ENCODE measurements at regions not wholly inside any gene's neighbourhood (a gene's known extent, or its start where the extent isn't known, plus 50 kb on each side); places are given as distances from the start of the nearest gene placed in this dataset.

DNA sequence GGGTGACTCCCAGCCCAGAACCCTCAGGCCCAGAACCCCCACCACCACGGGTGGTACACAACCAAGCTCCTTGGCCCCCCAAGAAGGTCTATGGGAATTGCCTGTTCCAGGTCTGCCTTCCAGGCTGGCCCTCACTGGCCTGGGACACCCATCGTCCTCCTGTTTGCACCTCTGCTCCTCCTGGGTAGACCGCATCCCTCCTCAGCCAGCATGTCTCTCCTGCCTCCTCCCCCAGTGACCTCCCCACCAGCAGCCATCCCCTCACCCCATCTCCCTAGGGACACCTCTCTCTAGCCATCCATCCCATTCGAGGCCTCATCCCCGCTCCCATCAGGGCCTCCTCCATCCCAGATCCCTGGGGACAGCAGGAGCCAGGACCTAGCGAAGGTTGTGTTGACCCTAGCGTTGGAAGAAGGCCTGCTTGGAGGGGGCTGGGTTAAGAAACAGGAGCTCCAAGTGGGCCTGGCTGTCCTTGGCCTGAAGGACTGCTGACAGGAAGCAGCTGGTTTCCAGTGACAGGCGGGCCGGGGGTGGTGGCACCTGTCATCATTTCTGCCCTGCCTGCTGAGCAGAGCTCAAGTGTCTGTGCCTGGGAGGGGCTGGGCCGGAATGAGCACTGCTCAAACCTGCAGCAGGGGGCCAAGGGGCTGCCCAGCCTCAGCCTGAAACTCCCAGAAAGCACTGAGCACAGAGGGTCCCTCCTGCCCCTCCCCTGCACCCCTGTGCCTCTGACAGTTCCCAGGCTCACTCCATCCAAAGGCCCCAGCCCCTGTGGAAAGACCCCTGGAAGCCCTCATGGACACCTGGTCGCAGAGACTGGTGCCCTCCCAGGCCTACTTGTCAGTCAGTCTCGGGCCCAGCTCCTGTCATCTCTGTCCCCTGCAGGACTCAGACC, 96.0 kb upstream of the OTOS start:
- TF ChIP-seq, protein P1, sequence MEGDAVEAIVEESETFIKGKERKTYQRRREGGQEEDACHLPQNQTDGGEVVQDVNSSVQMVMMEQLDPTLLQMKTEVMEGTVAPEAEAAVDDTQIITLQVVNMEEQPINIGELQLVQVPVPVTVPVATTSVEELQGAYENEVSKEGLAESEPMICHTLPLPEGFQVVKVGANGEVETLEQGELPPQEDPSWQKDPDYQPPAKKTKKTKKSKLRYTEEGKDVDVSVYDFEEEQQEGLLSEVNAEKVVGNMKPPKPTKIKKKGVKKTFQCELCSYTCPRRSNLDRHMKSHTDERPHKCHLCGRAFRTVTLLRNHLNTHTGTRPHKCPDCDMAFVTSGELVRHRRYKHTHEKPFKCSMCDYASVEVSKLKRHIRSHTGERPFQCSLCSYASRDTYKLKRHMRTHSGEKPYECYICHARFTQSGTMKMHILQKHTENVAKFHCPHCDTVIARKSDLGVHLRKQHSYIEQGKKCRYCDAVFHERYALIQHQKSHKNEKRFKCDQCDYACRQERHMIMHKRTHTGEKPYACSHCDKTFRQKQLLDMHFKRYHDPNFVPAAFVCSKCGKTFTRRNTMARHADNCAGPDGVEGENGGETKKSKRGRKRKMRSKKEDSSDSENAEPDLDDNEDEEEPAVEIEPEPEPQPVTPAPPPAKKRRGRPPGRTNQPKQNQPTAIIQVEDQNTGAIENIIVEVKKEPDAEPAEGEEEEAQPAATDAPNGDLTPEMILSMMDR (IDR thresholded peaks at IDR 0.05 in 4 of 5, conservative IDR thresholded peaks at IDR 0.05 in 1 of 5): peak in 2 of 5 experiments; percentile 16 to 17
- TF ChIP-seq POLR2A (IDR thresholded peaks at IDR 0.05): peak; percentile 73 to 81

Measured in gastrocnemius medialis (tissue), 4 donors.